ENCODE measurements at regions not wholly inside any gene's neighbourhood (a gene's known extent, or its start where the extent isn't known, plus 50 kb on each side); places are given as distances from the start of the nearest gene placed in this dataset.

DNA sequence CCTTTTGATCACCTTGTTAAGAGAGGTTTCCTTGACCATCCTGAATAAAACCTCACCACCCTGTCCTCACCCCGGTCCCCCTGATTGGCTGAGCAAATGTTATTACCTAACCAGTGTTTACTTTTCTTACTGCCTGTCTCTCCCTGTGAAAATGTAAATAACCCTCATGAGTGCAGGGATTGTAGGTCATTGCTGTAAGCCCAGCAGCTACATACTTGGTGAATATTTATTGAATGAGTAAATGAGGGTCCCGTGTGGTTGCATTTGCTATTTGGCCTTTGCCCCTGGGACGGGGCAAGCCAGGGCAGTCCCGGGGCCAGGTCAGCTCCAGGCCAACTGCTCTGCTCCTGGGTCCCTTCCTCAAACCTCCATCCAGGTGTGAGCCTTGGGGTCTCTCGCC is 55.5 kb upstream of the CLCN4 start:
- no peaks in the 10 kb centered on the region for H3K4me1 ChIP-seq (ENCODE audit: insufficient read depth)
- Mint-ChIP-seq H3K4me1 (no peaks in the 10 kb centered on the region), H3K27ac (no peak overlapping the region), H3K36me3 (ENCODE audit: low read depth) (peaks cover 42% of the 10 kb centered on the region), H3K4me3 (no peak overlapping the region), H3K9me3 (no peaks in the 10 kb centered on the region), H3K27me3 (ENCODE audit: insufficient read depth, low read depth, poor library complexity) (no peaks in the 10 kb centered on the region)
- DNase-seq (ENCODE audit: low spot score) (no peak), ATAC-seq (no peak)
- H3K4me3 ChIP-seq = no peak overlapping the region
- no peak overlapping the region for H3K27ac ChIP-seq (ENCODE audit: low read depth)
- no peak for TF ChIP-seq CREB1 (CRISPR knock-in tag; IDR thresholded peaks at IDR 0.05; ENCODE audit: low read depth)
- no peak for TF ChIP-seq NANOG (IDR thresholded peaks at IDR 0.05; ENCODE audit: borderline replicate concordance)
- no peak for TF ChIP-seq EZH2 (IDR thresholded peaks at IDR 0.05; ENCODE audit: low read depth, unreplicated experiment)
- TF ChIP-seq POLR2AphosphoS5 (IDR thresholded peaks at IDR 0.05; ENCODE audit: low read depth) = no peak
- TF ChIP-seq ZNF114 (CRISPR knock-in tag; IDR thresholded peaks at IDR 0.05) = no peak
- no peak for TF ChIP-seq JUNB (IDR thresholded peaks at IDR 0.05; ENCODE audit: unreplicated experiment)
- TF ChIP-seq, protein P1, sequence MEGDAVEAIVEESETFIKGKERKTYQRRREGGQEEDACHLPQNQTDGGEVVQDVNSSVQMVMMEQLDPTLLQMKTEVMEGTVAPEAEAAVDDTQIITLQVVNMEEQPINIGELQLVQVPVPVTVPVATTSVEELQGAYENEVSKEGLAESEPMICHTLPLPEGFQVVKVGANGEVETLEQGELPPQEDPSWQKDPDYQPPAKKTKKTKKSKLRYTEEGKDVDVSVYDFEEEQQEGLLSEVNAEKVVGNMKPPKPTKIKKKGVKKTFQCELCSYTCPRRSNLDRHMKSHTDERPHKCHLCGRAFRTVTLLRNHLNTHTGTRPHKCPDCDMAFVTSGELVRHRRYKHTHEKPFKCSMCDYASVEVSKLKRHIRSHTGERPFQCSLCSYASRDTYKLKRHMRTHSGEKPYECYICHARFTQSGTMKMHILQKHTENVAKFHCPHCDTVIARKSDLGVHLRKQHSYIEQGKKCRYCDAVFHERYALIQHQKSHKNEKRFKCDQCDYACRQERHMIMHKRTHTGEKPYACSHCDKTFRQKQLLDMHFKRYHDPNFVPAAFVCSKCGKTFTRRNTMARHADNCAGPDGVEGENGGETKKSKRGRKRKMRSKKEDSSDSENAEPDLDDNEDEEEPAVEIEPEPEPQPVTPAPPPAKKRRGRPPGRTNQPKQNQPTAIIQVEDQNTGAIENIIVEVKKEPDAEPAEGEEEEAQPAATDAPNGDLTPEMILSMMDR (conservative IDR thresholded peaks at IDR 0.05; ENCODE audit: low read depth in 2 of 2) = no peak
- TF ChIP-seq, protein P2, sequence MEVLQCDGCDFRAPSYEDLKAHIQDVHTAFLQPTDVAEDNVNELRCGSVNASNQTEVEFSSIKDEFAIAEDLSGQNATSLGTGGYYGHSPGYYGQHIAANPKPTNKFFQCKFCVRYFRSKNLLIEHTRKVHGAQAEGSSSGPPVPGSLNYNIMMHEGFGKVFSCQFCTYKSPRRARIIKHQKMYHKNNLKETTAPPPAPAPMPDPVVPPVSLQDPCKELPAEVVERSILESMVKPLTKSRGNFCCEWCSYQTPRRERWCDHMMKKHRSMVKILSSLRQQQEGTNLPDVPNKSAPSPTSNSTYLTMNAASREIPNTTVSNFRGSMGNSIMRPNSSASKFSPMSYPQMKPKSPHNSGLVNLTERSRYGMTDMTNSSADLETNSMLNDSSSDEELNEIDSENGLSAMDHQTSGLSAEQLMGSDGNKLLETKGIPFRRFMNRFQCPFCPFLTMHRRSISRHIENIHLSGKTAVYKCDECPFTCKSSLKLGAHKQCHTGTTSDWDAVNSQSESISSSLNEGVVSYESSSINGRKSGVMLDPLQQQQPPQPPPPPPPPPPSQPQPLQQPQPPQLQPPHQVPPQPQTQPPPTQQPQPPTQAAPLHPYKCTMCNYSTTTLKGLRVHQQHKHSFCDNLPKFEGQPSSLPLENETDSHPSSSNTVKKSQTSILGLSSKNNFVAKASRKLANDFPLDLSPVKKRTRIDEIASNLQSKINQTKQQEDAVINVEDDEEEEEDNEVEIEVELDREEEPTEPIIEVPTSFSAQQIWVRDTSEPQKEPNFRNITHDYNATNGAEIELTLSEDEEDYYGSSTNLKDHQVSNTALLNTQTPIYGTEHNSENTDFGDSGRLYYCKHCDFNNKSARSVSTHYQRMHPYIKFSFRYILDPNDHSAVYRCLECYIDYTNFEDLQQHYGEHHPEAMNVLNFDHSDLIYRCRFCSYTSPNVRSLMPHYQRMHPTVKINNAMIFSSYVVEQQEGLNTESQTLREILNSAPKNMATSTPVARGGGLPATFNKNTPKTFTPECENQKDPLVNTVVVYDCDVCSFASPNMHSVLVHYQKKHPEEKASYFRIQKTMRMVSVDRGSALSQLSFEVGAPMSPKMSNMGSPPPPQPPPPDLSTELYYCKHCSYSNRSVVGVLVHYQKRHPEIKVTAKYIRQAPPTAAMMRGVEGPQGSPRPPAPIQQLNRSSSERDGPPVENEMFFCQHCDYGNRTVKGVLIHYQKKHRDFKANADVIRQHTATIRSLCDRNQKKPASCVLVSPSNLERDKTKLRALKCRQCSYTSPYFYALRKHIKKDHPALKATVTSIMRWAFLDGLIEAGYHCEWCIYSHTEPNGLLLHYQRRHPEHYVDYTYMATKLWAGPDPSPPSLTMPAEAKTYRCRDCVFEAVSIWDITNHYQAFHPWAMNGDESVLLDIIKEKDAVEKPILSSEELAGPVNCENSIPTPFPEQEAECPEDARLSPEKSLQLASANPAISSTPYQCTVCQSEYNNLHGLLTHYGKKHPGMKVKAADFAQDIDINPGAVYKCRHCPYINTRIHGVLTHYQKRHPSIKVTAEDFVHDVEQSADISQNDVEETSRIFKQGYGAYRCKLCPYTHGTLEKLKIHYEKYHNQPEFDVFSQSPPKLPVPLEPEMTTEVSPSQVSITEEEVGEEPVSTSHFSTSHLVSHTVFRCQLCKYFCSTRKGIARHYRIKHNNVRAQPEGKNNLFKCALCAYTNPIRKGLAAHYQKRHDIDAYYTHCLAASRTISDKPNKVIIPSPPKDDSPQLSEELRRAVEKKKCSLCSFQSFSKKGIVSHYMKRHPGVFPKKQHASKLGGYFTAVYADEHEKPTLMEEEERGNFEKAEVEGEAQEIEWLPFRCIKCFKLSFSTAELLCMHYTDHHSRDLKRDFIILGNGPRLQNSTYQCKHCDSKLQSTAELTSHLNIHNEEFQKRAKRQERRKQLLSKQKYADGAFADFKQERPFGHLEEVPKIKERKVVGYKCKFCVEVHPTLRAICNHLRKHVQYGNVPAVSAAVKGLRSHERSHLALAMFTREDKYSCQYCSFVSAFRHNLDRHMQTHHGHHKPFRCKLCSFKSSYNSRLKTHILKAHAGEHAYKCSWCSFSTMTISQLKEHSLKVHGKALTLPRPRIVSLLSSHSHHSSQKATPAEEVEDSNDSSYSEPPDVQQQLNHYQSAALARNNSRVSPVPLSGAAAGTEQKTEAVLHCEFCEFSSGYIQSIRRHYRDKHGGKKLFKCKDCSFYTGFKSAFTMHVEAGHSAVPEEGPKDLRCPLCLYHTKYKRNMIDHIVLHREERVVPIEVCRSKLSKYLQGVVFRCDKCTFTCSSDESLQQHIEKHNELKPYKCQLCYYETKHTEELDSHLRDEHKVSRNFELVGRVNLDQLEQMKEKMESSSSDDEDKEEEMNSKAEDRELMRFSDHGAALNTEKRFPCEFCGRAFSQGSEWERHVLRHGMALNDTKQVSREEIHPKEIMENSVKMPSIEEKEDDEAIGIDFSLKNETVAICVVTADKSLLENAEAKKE (CRISPR knock-in tag; IDR thresholded peaks at IDR 0.05) = no peak
- TF ChIP-seq, protein P3, sequence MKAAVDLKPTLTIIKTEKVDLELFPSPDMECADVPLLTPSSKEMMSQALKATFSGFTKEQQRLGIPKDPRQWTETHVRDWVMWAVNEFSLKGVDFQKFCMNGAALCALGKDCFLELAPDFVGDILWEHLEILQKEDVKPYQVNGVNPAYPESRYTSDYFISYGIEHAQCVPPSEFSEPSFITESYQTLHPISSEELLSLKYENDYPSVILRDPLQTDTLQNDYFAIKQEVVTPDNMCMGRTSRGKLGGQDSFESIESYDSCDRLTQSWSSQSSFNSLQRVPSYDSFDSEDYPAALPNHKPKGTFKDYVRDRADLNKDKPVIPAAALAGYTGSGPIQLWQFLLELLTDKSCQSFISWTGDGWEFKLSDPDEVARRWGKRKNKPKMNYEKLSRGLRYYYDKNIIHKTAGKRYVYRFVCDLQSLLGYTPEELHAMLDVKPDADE (IDR thresholded peaks at IDR 0.05) = no peak
- no peak for TF ChIP-seq EZH2phosphoT487 (IDR thresholded peaks at IDR 0.05; ENCODE audit: unreplicated experiment)
- no peak for TF ChIP-seq ZNF331 (CRISPR knock-in tag; IDR thresholded peaks at IDR 0.05; ENCODE audit: low read depth)
- TF ChIP-seq STAT1 (IDR thresholded peaks at IDR 0.05; ENCODE audit: unreplicated experiment) = no peak
- TF ChIP-seq, protein P4, sequence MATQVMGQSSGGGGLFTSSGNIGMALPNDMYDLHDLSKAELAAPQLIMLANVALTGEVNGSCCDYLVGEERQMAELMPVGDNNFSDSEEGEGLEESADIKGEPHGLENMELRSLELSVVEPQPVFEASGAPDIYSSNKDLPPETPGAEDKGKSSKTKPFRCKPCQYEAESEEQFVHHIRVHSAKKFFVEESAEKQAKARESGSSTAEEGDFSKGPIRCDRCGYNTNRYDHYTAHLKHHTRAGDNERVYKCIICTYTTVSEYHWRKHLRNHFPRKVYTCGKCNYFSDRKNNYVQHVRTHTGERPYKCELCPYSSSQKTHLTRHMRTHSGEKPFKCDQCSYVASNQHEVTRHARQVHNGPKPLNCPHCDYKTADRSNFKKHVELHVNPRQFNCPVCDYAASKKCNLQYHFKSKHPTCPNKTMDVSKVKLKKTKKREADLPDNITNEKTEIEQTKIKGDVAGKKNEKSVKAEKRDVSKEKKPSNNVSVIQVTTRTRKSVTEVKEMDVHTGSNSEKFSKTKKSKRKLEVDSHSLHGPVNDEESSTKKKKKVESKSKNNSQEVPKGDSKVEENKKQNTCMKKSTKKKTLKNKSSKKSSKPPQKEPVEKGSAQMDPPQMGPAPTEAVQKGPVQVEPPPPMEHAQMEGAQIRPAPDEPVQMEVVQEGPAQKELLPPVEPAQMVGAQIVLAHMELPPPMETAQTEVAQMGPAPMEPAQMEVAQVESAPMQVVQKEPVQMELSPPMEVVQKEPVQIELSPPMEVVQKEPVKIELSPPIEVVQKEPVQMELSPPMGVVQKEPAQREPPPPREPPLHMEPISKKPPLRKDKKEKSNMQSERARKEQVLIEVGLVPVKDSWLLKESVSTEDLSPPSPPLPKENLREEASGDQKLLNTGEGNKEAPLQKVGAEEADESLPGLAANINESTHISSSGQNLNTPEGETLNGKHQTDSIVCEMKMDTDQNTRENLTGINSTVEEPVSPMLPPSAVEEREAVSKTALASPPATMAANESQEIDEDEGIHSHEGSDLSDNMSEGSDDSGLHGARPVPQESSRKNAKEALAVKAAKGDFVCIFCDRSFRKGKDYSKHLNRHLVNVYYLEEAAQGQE (IDR thresholded peaks at IDR 0.05; ENCODE audit: unreplicated experiment) = no peak
- no peak overlapping the region for H3K4me2 ChIP-seq
- no peaks in the 10 kb centered on the region for H3K36me3 ChIP-seq (ENCODE audit: insufficient read depth)
- no peaks in the 10 kb centered on the region for H3K79me2 ChIP-seq (replicated peaks; ENCODE audit: insufficient read depth)
- no peak overlapping the region for H2AFZ ChIP-seq
- H3K27me3 ChIP-seq (ENCODE audit: insufficient read depth) = no peaks in the 10 kb centered on the region
- H4K20me1 ChIP-seq (replicated peaks; ENCODE audit: insufficient read depth) = no peaks in the 10 kb centered on the region
- H3K9me2 ChIP-seq (ENCODE audit: insufficient read depth) = no peaks in the 10 kb centered on the region
- no peaks in the 10 kb centered on the region for H3F3A ChIP-seq (replicated peaks; ENCODE audit: low read depth)

Measured in GM23338 (cell line).